Fibroblast of villous mesenchyme (primary cell): ENCODE measurements at regions not wholly inside any gene's neighbourhood (a gene's known extent, or its start where the extent isn't known, plus 50 kb on each side); places are given as distances from the start of the nearest gene placed in this dataset.

Experiments
- DNase-seq: peaks from one replicate; pipeline ENCODE4 v3.0.0-alpha.2; 2010; ENCODE audit warnings: low read depth
- H3K4me3 ChIP-seq: 2 replicates; pipeline ENCODE4 v1.5.1; 2011; ENCODE audit warnings: low read depth, mild to moderate bottlenecking, low read length
- CTCF ChIP-seq: IDR thresholded peaks from 2 replicates; pipeline ENCODE4 v1.5.1; 2012; ENCODE audit warnings: low read depth, mild to moderate bottlenecking, low read length; ENCODE audit not compliant: insufficient read depth

- H3K4me3 ChIP-seq = no peak overlapping the region
- TF ChIP-seq CTCF = no peak
- DNase-seq = no peak
Measured at GRCh38 chr2:120857422-120857821, 121.8 kb downstream of the GLI2 start.

- no peak overlapping the region for H3K4me3 ChIP-seq
- no peak for DNase-seq
- no peak for TF ChIP-seq CTCF
Measured at GRCh38 chr2:120857931-120858330, 122.3 kb downstream of the GLI2 start.

- no peak for TF ChIP-seq CTCF
- DNase-seq = no peak
- H3K4me3 ChIP-seq = no peak overlapping the region
Measured at GRCh38 chr2:120858361-120859106, 122.9 kb downstream of the GLI2 start.

GRCh38 chr2:120859128-120859527 is 123.5 kb downstream of the GLI2 start:
- H3K4me3 ChIP-seq = no peak overlapping the region
- TF ChIP-seq CTCF = no peak
- no peak for DNase-seq

- DNase-seq = no peak
Measured at GRCh38 chr2:120859814-120860578, 124.3 kb downstream of the GLI2 start.

GRCh38 chr2:120860579-120860922 is 124.9 kb downstream of the GLI2 start:
- H3K4me3 ChIP-seq = no peak overlapping the region
- no peak for DNase-seq
- TF ChIP-seq CTCF = no peak

More at GRCh38 chr2:120859814-120860578, 124.3 kb downstream of the GLI2 start:
- no peak for TF ChIP-seq CTCF
- no peak overlapping the region for H3K4me3 ChIP-seq
